Fibroblast of skin of right biceps (primary cell): ENCODE measurements at regions not wholly inside any gene's neighbourhood (a gene's known extent, or its start where the extent isn't known, plus 50 kb on each side); places are given as distances from the start of the nearest gene placed in this dataset.

Experiments used
- DNase-seq: peaks from one replicate; pipeline ENCODE4 v3.0.0-alpha.2; 2013

GRCh38 chr14:101122237-101123141 lies 219.0 kb upstream of the RTL1 start:
- DNase-seq = no peak

GRCh38 chr14:101123618-101124510 lies 220.3 kb upstream of the RTL1 start:
- no peak for DNase-seq

- DNase-seq = no peak
These were observed 221.3 kb upstream of the RTL1 start for GRCh38 chr14:101124815-101125214.

- DNase-seq = no peak
These were observed 221.8 kb upstream of the RTL1 start for GRCh38 chr14:101125313-101125712.

- DNase-seq = no peak
These were observed 222.5 kb upstream of the RTL1 start for GRCh38 chr14:101125719-101126651.

- DNase-seq = no peak
These were observed 223.2 kb upstream of the RTL1 start for GRCh38 chr14:101126731-101127130.

- DNase-seq = no peak
These were observed 223.7 kb upstream of the RTL1 start for GRCh38 chr14:101127224-101127623.

GRCh38 chr14:101128478-101129321 lies 225.2 kb upstream of the RTL1 start:
- DNase-seq = no peak

- no peak for DNase-seq
These were observed 226.1 kb upstream of the RTL1 start for GRCh38 chr14:101129521-101130167.

GRCh38 chr14:101130861-101131260 lies 227.3 kb upstream of the RTL1 start:
- no peak for DNase-seq

- no peak for DNase-seq
These were observed 228.0 kb upstream of the RTL1 start for GRCh38 chr14:101131451-101131916.

GRCh38 chr14:101132051-101132571 lies 228.6 kb upstream of the RTL1 start:
- DNase-seq = no peak

GRCh38 chr14:101132588-101132987 lies 229.1 kb upstream of the RTL1 start:
- no peak for DNase-seq

GRCh38 chr14:101133068-101133467 lies 229.5 kb upstream of the RTL1 start:
- no peak for DNase-seq

GRCh38 chr14:101134161-101134631 lies 230.7 kb upstream of the RTL1 start:
- no peak for DNase-seq

GRCh38 chr14:101134851-101135433 lies 231.4 kb upstream of the RTL1 start:
- no peak for DNase-seq

GRCh38 chr14:101135796-101136742 lies 232.5 kb upstream of the RTL1 start:
- DNase-seq = no peak

- DNase-seq = no peak
These were observed 233.7 kb upstream of the RTL1 start for GRCh38 chr14:101137234-101137633.

- DNase-seq = no peak
These were observed 244.3 kb upstream of the RTL1 start for GRCh38 chr14:101147848-101148247.
